ENCODE measurements at regions not wholly inside any gene's neighbourhood (a gene's known extent, or its start where the extent isn't known, plus 50 kb on each side); places are given as distances from the start of the nearest gene placed in this dataset.

DNA sequence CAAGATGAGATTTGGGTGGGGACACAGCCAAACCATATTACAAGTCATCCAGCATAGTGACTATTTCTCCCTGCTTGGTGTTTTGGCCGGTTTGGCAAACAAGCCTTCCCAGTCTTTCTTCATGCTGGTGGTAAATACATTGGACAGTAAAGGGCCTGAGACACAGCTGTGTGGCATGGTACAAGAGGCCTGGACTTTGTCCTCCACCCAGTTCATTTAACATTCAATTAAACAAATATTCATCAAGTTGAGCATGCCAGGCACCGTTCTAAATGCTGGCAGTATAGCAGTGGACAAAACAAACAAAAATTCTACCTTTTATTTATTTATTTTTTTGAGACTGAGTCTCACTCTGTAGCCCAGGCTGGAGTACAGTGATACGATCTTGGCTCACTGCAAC, 62.7 kb upstream of the SLC28A3 start:
- no peak for TF ChIP-seq POLR2A (IDR thresholded peaks at IDR 0.05)
- TF ChIP-seq, protein P1, sequence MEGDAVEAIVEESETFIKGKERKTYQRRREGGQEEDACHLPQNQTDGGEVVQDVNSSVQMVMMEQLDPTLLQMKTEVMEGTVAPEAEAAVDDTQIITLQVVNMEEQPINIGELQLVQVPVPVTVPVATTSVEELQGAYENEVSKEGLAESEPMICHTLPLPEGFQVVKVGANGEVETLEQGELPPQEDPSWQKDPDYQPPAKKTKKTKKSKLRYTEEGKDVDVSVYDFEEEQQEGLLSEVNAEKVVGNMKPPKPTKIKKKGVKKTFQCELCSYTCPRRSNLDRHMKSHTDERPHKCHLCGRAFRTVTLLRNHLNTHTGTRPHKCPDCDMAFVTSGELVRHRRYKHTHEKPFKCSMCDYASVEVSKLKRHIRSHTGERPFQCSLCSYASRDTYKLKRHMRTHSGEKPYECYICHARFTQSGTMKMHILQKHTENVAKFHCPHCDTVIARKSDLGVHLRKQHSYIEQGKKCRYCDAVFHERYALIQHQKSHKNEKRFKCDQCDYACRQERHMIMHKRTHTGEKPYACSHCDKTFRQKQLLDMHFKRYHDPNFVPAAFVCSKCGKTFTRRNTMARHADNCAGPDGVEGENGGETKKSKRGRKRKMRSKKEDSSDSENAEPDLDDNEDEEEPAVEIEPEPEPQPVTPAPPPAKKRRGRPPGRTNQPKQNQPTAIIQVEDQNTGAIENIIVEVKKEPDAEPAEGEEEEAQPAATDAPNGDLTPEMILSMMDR (IDR thresholded peaks at IDR 0.05), result no peak
- H3K27me3 ChIP-seq, result no peaks in the 10 kb centered on the region
- H3K36me3 ChIP-seq, result no peaks in the 10 kb centered on the region
- H3K4me3 ChIP-seq, result no peak overlapping the region
- H3K9me3 ChIP-seq, result no peaks in the 10 kb centered on the region
- DNase-seq, result no peak
- H3K27ac ChIP-seq, result no peak overlapping the region
- intact Hi-C loops (cut with DNase I; ENCODE audit: low total_unique reads), result no loop called here
- H3K4me1 ChIP-seq, result no peaks in the 10 kb centered on the region

DNA sequence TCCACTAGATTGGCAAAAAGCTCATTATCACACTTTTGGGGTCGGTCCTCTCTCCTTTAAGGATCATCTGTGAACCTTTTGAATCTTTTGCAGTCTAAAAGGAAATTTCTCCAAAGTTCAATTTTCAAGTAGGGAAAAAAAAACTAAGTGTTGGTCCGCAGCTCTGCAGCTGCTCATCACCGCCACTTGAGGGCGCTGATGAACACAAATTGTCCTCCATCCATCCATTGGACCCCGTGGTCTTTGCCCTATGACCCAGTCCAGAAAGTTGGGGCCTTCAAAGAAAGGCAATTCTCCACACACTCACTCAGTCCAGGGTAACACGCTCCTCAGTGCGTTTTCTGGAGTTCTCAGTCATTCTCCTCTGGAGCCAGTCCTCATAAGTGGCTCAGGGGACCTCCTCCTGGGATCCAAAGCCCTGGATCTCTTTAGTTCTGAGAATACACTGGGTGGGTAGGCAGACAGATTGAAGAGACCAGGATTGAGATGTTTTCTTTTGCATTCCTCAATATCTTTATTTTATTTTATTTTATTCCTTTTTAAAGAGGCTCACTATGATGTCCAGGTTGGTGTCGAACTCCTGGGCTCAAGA, 63.6 kb upstream of the SLC28A3 start:
- Histone ChIP-seq H3K4me1 (no peaks in the 10 kb centered on the region), H3K36me3 (no peaks in the 10 kb centered on the region), H3K4me3 (no peak overlapping the region), H3K27ac (no peak overlapping the region), H3K27me3 (no peaks in the 10 kb centered on the region), H3K9me3 (no peaks in the 10 kb centered on the region)
- TF ChIP-seq, protein P1 (IDR thresholded peaks at IDR 0.05), result no peak
- no peak for TF ChIP-seq POLR2A (IDR thresholded peaks at IDR 0.05)
- DNase-seq, result no peak
- intact Hi-C loops (cut with DNase I; ENCODE audit: low total_unique reads), result no loop called here

DNA sequence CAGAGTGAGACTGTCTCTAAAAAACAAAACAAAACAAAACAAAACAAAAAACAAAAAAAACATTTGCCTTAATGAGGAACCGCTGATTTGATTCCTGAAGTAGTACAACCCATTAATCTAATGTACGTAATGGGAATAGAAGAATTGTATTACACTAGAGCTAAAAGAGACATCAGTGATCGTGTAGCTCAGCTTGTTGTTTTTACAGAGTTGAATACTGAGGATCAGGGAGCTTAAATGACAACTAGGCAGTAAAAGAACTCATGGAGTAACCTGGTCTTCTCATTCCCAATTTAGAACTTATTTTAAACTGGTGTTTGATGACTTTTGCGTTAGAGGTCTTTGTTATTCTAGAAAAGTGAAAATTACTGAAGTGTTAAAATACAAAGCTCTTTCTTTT, 65.1 kb upstream of the SLC28A3 start:
- intact Hi-C loops (cut with DNase I; ENCODE audit: low total_unique reads), result no loop called here
- Histone ChIP-seq H3K9me3 (no peaks in the 10 kb centered on the region), H3K36me3 (no peaks in the 10 kb centered on the region), H3K4me3 (no peak overlapping the region), H3K27me3 (no peaks in the 10 kb centered on the region), H3K27ac (no peak overlapping the region), H3K4me1 (no peaks in the 10 kb centered on the region)
- no peak for DNase-seq
- TF ChIP-seq, protein P1 (IDR thresholded peaks at IDR 0.05), result no peak
- TF ChIP-seq POLR2A (IDR thresholded peaks at IDR 0.05), result no peak

DNA sequence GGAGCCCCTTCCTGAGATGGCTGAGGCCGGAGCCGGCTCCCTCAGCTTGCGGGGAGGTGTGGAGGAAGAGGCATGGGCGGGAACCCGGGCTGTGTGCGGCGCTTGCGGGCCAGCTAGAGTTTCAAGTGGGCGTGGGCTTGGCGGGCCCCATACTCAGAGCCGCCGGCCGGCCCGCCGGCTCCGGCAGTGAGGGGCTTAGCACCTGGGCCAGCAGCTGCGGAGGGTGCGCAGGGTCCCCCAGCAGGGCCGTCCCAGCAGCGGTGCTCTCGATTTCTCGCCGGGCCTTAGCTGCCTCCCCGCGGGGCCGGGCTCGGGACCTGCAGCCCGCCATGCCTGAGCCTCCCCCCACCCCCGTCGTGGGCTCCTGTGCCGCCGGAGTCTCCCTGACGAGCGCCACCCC, 67.9 kb upstream of the SLC28A3 start:
- Histone ChIP-seq H3K9me3 (no peaks in the 10 kb centered on the region), H3K27ac (no peak overlapping the region), H3K27me3 (no peaks in the 10 kb centered on the region), H3K36me3 (no peaks in the 10 kb centered on the region), H3K4me3 (no peak overlapping the region), H3K4me1 (no peaks in the 10 kb centered on the region)
- TF ChIP-seq, protein P1 (IDR thresholded peaks at IDR 0.05), result no peak
- TF ChIP-seq POLR2A (IDR thresholded peaks at IDR 0.05), result no peak
- intact Hi-C loops (cut with DNase I; ENCODE audit: low total_unique reads), result no loop called here
- DNase-seq, result no peak

DNA sequence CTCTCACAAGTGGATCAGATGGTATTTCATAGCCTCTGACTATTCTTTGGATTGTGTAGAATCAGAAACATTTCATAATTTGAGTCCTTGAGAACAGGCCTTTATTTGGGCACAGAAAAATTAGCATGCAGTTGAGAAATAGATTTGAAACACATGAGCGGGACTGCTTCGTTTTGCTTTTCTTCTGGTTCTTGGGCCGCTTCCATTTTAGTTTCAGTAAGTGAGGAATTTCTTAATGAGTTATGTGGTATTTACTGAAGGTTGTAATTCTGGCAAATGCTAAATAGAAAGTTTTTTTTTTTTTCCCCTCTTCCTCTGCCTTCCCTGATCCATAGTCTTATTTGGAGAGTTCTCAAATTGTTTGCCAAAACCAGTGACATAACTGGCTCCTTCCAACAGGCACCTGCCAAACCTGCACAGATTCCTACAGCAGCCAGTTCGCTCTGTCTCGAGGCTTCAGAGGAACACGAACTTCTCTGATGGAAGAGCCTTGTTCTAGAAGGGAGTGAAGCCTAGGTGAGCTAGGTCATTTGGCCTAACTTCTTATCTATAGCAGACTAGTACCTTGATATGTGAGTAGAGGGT, 71.2 kb upstream of the SLC28A3 start:
- DNase-seq, result no peak
- no peak overlapping the region for H3K4me3 ChIP-seq
- intact Hi-C loops (cut with DNase I; ENCODE audit: low total_unique reads), result no loop called here

More for the DNA sequence above, 71.2 kb upstream of the SLC28A3 start:
- Histone ChIP-seq H3K4me1 (no peaks in the 10 kb centered on the region), H3K27ac (no peak overlapping the region), H3K36me3 (no peaks in the 10 kb centered on the region), H3K27me3 (no peaks in the 10 kb centered on the region), H3K9me3 (no peaks in the 10 kb centered on the region)
- TF ChIP-seq, protein P1 (IDR thresholded peaks at IDR 0.05), result no peak
- TF ChIP-seq POLR2A (IDR thresholded peaks at IDR 0.05), result no peak

Data from uterus (tissue), 3 donors.